Central memory CD8-positive, alpha-beta T cell (primary cell): ENCODE measurements at regions not wholly inside any gene's neighbourhood (a gene's known extent, or its start where the extent isn't known, plus 50 kb on each side); places are given as distances from the start of the nearest gene placed in this dataset.

Experiments
- ATAC-seq: fragments of 150-1000 bp; cut with Tn5 transposase; replicated peaks from 2 replicates; pipeline ENCODE4 v1.10.0; 2022; ENCODE audit warnings: mild to moderate bottlenecking, moderate FRiP score, moderate number of reproducible peaks; ENCODE audit not compliant: poor library complexity, severe bottlenecking; ENCODE audit errors: extremely low read depth
- DNase-seq, 2 donors: peaks; one replicate each; pipeline ENCODE4 v3.0.0; 2021; ENCODE audit warnings: low spot score in 2 of 2
- H3K27ac Mint-ChIP-seq: one replicate; pipeline ENCODE4 v1.8.0; 2022; ENCODE audit warnings: low read depth, mild to moderate bottlenecking, moderate library complexity, mixed read lengths
- H3K27me3 Mint-ChIP-seq: one replicate; pipeline ENCODE4 v1.8.0; 2022; ENCODE audit warnings: mixed read lengths
- H3K36me3 Mint-ChIP-seq: one replicate; pipeline ENCODE4 v1.8.0; 2022; ENCODE audit warnings: mild to moderate bottlenecking, moderate library complexity, mixed read lengths; ENCODE audit not compliant: insufficient read depth
- H3K4me1 Mint-ChIP-seq: one replicate; pipeline ENCODE4 v1.8.0; 2022; ENCODE audit warnings: mixed read lengths
- H3K4me3 Mint-ChIP-seq: one replicate; pipeline ENCODE4 v1.8.0; 2022; ENCODE audit warnings: mild to moderate bottlenecking, moderate library complexity, mixed read lengths
- H3K9me3 Mint-ChIP-seq: one replicate; pipeline ENCODE4 v1.8.0; 2022; ENCODE audit warnings: mixed read lengths

DNA sequence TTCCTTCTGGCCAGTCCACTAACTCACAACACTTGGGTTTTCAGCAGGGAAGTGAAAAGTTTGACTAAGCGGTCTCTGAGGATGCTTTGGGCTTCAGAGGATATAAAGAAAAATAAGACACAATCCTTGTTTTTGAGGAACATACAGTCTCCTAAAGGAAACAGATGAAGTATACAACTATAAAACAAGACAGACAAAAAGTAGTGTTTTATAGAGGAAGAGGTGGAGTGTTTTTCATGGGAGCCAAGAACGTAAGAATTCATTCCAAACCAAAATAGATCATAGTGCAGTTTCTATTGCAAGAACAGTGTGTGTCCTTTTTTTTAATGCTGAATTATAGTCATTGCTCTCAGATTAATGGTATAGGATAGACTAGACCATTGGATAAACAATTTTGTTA, 586.9 kb upstream of the BRINP1 start:
- no peak for DNase-seq
- Mint-ChIP-seq H3K4me1 (no peaks in the 10 kb centered on the region), H3K36me3 (no peaks in the 10 kb centered on the region), H3K27ac (no peak overlapping the region), H3K27me3 (peaks cover 1% of the 10 kb centered on the region), H3K9me3 (peaks cover 5% of the 10 kb centered on the region), H3K4me3 (no peak overlapping the region)
- ATAC-seq = no peak

DNA sequence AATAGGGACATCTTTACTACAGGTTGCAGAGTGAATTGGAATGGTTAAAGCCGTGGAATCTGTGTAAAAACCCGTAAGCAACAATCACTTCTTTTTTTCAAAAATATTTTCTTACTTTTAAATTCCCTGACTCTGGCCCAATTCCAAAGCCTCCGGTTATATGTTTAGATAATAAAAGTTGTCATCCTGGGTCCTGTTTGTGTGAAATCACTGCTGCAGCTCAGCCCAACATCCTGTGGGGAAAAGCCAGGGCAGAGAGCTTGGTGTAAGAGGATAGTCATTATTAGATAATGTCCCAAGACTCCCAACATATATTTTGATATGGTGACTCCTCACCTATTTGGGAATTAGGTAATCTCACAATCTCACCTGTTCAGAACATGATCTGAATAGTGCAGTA, 586.0 kb upstream of the BRINP1 start:
- H3K9me3 Mint-ChIP-seq = peaks cover 5% of the 10 kb centered on the region
- H3K36me3 Mint-ChIP-seq = no peaks in the 10 kb centered on the region
- H3K4me1 Mint-ChIP-seq = no peaks in the 10 kb centered on the region
- no peak for DNase-seq
- H3K27me3 Mint-ChIP-seq = no peaks in the 10 kb centered on the region
- ATAC-seq = no peak
- no peak overlapping the region for H3K4me3 Mint-ChIP-seq
- H3K27ac Mint-ChIP-seq = no peak overlapping the region

DNA sequence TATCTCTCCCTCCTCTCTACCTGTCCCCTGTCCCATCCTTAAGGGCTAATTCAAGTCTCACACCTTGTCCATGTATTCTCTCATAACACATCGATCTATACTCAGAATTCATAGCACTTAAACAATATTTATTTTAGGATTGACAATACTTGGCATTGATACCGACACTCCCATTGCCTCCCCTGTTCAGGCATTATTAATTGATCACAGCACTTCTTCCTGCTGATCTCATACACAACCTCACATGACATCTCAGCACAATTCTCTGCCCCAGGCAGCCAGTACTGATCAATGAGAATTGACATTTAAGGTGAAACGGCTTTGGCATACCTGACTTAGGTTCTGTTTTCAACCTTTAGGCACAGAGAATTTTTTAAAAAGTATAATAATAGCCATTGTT, 582.4 kb upstream of the BRINP1 start:
- Mint-ChIP-seq H3K9me3 (peaks cover 5% of the 10 kb centered on the region), H3K36me3 (no peaks in the 10 kb centered on the region), H3K27ac (no peak overlapping the region), H3K4me1 (no peaks in the 10 kb centered on the region), H3K27me3 (no peaks in the 10 kb centered on the region), H3K4me3 (no peak overlapping the region)
- ATAC-seq (no peak), DNase-seq (no peak)

- no peaks in the 10 kb centered on the region for H3K36me3 Mint-ChIP-seq
- no peak overlapping the region for H3K4me3 Mint-ChIP-seq
- H3K27me3 Mint-ChIP-seq = no peaks in the 10 kb centered on the region
- no peak overlapping the region for H3K27ac Mint-ChIP-seq
- peaks cover 5% of the 10 kb centered on the region for H3K9me3 Mint-ChIP-seq
- ATAC-seq (no peak), DNase-seq (no peak)
- no peaks in the 10 kb centered on the region for H3K4me1 Mint-ChIP-seq
These were observed 581.9 kb upstream of the BRINP1 start for GRCh38 chr9:119951090-119951489.

- H3K27ac Mint-ChIP-seq = no peak overlapping the region
- no peaks in the 10 kb centered on the region for H3K36me3 Mint-ChIP-seq
- DNase-seq (no peak), ATAC-seq (no peak)
- H3K4me1 Mint-ChIP-seq = peaks cover 6% of the 10 kb centered on the region
- H3K9me3 Mint-ChIP-seq = peaks cover 5% of the 10 kb centered on the region
- no peak overlapping the region for H3K4me3 Mint-ChIP-seq
- no peaks in the 10 kb centered on the region for H3K27me3 Mint-ChIP-seq
These were observed 576.5 kb upstream of the BRINP1 start for GRCh38 chr9:119945686-119946085.

DNA sequence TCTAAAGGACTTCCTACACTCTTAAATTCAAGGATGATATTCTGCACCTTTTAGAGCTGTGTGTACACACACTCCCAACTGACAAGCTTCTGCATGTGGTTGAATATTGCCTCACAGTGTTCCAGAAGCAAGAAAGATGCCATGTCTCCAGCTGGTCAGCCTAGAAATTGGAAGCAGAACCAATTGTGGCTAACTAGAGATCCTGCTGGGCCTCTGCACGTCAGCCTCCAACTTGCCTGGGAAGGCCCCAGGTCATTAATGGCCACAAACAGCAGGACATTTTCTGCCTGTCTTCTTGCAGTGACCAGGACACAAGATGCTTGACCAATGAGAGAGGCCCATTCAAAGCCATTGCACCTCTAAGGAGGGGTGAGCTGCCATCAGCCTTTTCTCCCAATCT, 571.9 kb upstream of the BRINP1 start:
- Mint-ChIP-seq H3K27me3 (no peaks in the 10 kb centered on the region), H3K36me3 (no peaks in the 10 kb centered on the region), H3K27ac (no peak overlapping the region), H3K4me1 (peaks cover 6% of the 10 kb centered on the region), H3K9me3 (no peaks in the 10 kb centered on the region), H3K4me3 (no peak overlapping the region)
- ATAC-seq = no peak
- DNase-seq = no peak

GRCh38 chr9:119938871-119939270, 569.6 kb upstream of the BRINP1 start:
- Mint-ChIP-seq H3K27ac (no peak overlapping the region), H3K36me3 (no peaks in the 10 kb centered on the region), H3K4me3 (no peak overlapping the region), H3K27me3 (no peaks in the 10 kb centered on the region), H3K9me3 (no peaks in the 10 kb centered on the region), H3K4me1 (no peaks in the 10 kb centered on the region)
- no peak for DNase-seq
- no peak for ATAC-seq

DNA sequence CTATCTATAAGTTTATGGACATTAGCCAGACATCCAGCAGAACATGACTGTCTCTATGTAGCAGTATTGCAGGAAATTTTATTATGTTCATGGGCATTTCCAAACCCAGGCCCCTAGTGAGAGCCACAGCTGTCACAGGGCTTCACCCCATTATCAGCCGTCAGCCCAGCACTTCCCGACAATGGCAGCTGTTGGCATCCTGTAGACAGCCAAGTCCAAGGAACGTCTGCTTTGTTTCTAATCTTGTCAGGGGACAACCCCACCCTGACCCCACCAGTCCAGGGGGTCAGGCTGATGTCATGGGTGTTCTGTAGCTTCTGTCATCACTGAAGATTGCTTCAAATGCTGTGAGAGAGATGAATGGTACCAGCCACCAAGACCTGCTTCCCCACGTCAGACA, 565.3 kb upstream of the BRINP1 start:
- no peaks in the 10 kb centered on the region for H3K36me3 Mint-ChIP-seq
- no peak overlapping the region for H3K27ac Mint-ChIP-seq
- peaks cover 10% of the 10 kb centered on the region for H3K9me3 Mint-ChIP-seq
- H3K27me3 Mint-ChIP-seq = no peaks in the 10 kb centered on the region
- no peak for ATAC-seq
- no peak overlapping the region for H3K4me3 Mint-ChIP-seq
- H3K4me1 Mint-ChIP-seq = no peaks in the 10 kb centered on the region
- no peak for DNase-seq

GRCh38 chr9:119933191-119933590, 564.0 kb upstream of the BRINP1 start:
- H3K9me3 Mint-ChIP-seq = peaks cover 10% of the 10 kb centered on the region
- no peaks in the 10 kb centered on the region for H3K27me3 Mint-ChIP-seq
- DNase-seq = no peak
- no peaks in the 10 kb centered on the region for H3K36me3 Mint-ChIP-seq
- no peak overlapping the region for H3K4me3 Mint-ChIP-seq
- H3K4me1 Mint-ChIP-seq = no peaks in the 10 kb centered on the region
- H3K27ac Mint-ChIP-seq = no peak overlapping the region
- no peak for ATAC-seq

GRCh38 chr9:119924736-119925135, 555.5 kb upstream of the BRINP1 start:
- DNase-seq = no peak
- no peak overlapping the region for H3K4me3 Mint-ChIP-seq
- no peak for ATAC-seq
- no peaks in the 10 kb centered on the region for H3K27me3 Mint-ChIP-seq
- no peaks in the 10 kb centered on the region for H3K36me3 Mint-ChIP-seq
- H3K9me3 Mint-ChIP-seq = peaks cover 18% of the 10 kb centered on the region
- H3K27ac Mint-ChIP-seq = no peak overlapping the region
- H3K4me1 Mint-ChIP-seq = no peaks in the 10 kb centered on the region

GRCh38 chr9:119917175-119917574, 547.9 kb upstream of the BRINP1 start:
- H3K9me3 Mint-ChIP-seq = peaks cover 12% of the 10 kb centered on the region
- H3K4me1 Mint-ChIP-seq = no peaks in the 10 kb centered on the region
- H3K27ac Mint-ChIP-seq = no peak overlapping the region
- ATAC-seq = no peak
- no peaks in the 10 kb centered on the region for H3K27me3 Mint-ChIP-seq
- DNase-seq = no peak
- no peak overlapping the region for H3K4me3 Mint-ChIP-seq
- no peaks in the 10 kb centered on the region for H3K36me3 Mint-ChIP-seq

DNA sequence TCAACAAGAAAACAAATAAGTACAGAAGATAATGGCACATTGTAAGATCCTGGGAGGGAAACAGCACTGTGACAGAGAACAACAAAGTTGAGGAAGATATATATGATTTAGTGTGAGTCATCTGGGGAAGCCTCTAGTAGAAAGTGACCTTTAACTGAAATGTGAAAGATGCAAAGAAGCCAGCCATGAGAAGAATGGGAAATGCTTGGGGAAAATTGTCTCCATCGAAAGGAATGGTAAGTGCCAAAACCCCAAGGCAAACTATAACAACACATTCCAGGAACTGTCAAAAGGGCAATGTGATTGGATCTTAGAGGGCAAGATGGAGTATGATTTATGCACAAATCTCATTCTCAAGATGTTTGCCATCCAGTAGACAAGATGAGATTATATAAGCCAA, 537.8 kb upstream of the BRINP1 start:
- no peak for DNase-seq
- Mint-ChIP-seq H3K27me3 (no peaks in the 10 kb centered on the region), H3K4me3 (no peak overlapping the region), H3K36me3 (no peaks in the 10 kb centered on the region), H3K4me1 (no peaks in the 10 kb centered on the region), H3K27ac (no peak overlapping the region), H3K9me3 (peaks cover 24% of the 10 kb centered on the region)
- no peak for ATAC-seq

DNA sequence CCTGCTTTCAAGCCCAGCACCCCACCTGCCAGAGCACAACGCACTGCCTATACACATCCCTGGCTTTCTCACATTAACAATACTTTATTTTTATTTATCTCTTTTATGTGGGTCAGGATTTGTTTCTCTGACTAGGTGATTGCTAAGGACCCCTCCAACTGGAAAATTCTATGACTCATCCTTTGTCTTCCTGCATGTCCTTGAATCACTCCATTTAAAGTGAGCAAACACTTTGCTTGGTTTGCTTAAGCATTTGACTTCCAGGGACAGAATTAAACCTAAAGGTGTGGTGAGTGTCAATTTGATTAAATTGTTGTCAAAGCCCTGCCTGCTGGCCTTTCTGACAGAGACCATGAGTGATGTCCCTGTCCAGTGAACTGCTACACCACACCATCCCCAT, 536.5 kb upstream of the BRINP1 start:
- Mint-ChIP-seq H3K27ac (no peak overlapping the region), H3K4me1 (no peaks in the 10 kb centered on the region), H3K4me3 (no peak overlapping the region), H3K36me3 (no peaks in the 10 kb centered on the region), H3K9me3 (peaks cover 28% of the 10 kb centered on the region), H3K27me3 (no peaks in the 10 kb centered on the region)
- DNase-seq = no peak
- no peak for ATAC-seq

- H3K9me3 Mint-ChIP-seq = peaks cover 22% of the 10 kb centered on the region
- no peak overlapping the region for H3K4me3 Mint-ChIP-seq
- no peak overlapping the region for H3K27ac Mint-ChIP-seq
- no peaks in the 10 kb centered on the region for H3K27me3 Mint-ChIP-seq
- DNase-seq (no peak), ATAC-seq (no peak)
- no peaks in the 10 kb centered on the region for H3K36me3 Mint-ChIP-seq
- H3K4me1 Mint-ChIP-seq = no peaks in the 10 kb centered on the region
These were observed 534.6 kb upstream of the BRINP1 start for GRCh38 chr9:119903851-119904250.
